Stimulated activated CD8-positive, alpha-beta memory T cell treated with anti-CD3 and anti-CD28 coated beads, Interleukin-4, amount 100 ng/mL, for 48 hours (primary cell): ENCODE measurements at regions not wholly inside any gene's neighbourhood (a gene's known extent, or its start where the extent isn't known, plus 50 kb on each side); places are given as distances from the start of the nearest gene placed in this dataset.

Experiments
- DNase-seq: peaks from one replicate; pipeline ENCODE4 v3.0.0-alpha.2; 2020

DNA sequence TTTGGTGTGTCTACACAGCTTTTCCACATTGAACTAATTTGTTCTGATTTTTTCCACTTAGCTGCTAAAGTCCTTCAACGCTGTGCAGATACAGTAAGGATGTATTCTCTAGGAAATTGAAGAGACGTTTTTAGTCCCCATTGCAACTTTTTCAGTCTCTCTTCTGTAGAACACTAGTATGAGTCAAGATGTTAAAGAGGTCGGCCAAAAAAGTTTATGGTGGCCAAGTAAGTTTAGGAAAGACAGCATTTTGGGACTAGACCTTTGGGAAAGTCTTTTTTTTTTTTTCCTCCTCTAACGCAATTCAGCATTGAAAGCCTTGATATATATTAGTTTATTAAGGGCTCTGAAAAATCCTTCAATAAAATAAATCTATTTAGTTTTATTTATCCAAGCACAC is 243.5 kb upstream of the FBXL7 start:
- no peak for DNase-seq

- DNase-seq = no peak
These were observed 244.4 kb upstream of the FBXL7 start for GRCh38 chr5:15255576-15255975.

DNA sequence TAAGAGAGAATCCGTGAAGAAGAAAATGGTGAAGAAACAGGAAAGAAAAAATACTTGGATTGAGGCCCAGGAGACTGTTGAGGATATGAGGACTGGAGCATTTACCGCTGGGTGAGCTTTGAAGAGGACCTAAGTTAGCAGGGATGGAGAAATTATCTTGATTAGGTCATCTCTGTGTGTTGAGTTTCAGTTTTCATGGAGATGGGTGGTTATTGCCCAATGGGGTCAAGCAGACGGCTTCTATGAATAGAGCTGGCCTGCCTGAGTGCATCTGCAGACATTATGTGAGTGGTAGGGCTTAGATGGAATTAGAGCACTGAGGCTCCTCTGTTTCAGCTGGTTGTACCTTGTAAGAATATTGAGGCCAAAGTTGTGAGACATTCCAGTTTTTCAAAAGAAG is 245.4 kb upstream of the FBXL7 start:
- DNase-seq = no peak

- DNase-seq = no peak
These were observed 247.6 kb upstream of the FBXL7 start for GRCh38 chr5:15252331-15252730.

- no peak for DNase-seq
These were observed 250.8 kb upstream of the FBXL7 start for GRCh38 chr5:15249152-15249551.

GRCh38 chr5:15248731-15249130 is 251.2 kb upstream of the FBXL7 start:
- no peak for DNase-seq

DNA sequence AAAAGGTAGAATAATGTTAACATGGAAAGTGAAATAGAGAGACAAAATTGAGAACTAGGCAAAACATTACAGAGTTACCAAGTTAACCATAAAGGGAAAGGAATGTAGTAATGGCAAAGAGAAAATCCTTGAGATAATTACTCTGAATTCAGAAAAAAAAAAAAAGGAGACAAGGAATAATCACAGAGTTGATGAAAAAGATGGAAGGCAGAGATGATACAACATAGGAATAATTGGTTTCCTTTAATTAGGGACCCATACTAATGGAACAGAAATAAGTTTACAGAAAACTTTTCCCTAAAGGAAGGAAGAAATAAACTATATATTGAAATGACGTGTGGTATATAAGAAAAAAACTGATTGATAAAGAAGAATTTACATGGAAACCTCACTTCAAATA is 254.1 kb upstream of the FBXL7 start:
- DNase-seq = no peak

DNA sequence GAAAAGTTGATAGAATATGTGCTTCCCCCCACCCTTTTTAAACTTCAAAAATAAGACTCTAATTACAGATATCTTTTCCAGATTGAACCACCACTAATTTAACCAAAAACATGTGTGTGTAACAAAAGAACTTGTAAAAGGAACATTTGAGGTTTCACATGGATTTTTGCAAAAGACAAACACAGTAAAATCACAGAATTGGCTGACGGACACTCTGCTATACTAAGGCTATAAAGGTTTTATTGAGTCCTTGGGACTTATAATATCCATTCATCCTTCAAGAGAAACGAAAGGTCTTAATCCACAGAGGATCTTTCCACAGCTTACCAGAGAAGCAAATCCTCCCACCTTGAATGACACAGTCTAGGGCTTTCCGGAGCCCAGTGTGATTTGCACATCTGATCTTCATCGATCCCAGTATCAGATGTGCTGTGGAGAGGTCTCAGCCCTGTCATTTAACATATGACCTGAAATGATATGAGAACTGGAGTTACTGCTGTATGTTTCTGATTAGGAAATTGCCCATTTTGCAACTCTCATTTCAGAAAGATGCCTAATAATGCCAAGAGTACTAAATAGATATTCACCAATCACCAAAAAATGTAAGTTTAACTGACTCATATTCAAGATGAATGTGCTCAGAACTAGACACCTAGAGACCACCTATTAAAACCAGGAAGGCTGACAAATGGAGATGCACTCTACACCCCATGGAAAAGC is 256.5 kb upstream of the FBXL7 start:
- no peak for DNase-seq

DNA sequence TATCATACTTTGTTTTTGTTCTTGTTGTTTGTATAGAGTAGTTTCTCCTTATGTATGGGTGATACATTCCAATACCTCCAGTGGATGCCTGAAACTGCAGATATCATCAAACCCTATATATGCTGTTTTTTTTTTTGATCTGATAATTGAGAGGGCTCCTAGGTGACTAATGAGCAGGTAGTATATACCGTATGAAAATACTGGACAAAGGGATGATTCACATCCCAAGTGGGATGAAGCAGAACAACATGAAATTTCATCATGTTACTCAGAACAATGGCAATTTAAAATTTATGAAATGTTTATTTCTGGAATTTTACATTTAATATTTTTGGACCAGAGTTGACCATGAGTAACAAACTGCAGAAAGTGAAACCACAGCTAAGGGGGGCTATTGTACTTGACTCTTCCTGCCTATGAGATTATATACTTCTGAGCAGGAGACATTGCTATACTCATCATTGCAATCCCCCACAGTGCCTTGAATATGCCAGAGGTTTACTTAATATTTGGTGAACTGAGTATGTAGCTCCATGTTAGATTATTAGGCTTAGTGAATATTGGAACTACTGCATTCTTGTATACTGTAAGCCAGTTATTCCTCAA is 258.7 kb upstream of the FBXL7 start:
- no peak for DNase-seq

DNA sequence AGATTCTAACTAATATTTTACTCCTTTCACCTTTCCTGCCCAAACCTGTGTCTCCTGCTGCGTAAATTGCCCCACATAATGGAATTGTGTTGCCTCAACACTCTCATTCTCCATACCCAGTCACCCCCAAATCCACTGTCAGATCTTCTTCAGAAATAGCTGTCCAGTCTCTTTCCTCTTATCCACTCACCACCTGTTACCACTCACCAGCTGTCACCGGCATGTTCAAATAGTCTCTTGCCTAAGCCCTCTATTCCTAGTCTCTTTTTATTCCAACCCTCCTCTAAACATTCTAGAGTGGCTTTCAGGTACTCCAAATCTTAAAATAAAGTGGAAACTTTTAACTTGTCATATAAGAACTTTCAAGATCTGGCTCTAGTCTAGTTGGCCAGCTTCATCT is 262.0 kb upstream of the FBXL7 start:
- DNase-seq = no peak

DNA sequence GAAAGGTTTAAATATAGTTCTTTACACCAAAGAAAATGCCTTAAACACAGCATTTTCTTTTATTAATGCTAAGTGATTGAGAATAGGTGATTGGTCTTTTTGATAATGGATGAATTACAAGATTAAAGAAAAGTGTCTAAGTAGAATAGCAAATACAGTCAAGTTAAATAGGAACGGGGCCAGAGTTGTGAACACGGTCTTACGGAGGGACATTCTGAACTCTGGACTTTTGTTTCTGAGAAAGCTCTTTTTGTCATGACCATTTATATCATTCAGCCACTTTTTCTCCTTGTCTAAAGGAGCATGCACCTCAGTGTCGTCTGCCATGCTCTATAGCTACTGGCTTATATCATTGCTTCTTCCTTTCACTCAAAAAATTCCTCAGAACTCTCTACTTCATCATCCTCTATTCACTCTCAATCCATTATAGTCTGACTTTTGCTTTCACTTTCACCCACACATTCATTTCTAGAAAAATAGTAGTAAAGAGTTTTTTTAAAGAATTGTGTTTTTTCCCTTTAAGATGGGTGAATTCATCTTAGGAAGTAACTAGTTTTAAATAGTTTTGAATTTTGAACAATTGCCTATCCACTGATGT is 263.0 kb upstream of the FBXL7 start:
- no peak for DNase-seq

DNA sequence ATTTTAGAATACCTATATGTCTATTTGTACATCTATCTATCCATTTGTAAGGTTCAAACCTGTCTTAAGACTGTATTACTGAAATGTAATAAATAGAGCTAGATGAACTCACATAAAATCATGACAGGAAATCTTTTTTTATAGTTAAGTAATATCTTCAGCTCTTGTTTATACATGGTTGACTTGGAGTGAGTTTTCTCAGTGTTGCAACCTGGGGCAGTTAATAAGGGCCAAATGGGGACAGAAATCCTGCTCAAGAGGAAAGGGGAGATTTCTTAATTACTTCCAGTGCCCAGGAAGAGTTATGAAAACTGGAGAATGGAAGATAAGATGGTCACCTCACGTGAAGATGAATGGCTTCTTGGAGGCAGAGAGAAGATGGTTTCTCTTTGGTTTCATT is 265.1 kb upstream of the FBXL7 start:
- no peak for DNase-seq

DNA sequence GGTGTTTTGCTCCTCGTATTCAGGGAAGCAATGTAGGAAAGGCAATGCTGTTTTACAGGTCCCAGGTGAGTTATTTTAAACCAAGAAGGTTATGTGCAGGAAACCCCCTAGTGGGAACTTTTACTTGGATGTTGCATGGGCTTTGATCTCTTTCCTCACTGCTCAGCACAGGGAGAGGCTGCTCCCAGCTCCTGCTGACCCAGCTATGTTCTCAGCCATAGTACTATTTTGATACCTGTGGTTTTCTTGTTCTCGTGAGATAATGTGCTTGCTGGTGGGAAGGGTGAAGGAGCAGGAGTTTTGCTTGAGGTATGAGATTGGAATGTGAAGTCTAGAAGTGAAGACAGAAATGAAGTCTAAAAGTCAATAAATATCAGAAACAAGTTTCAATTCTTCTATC is 265.6 kb upstream of the FBXL7 start:
- no peak for DNase-seq

DNA sequence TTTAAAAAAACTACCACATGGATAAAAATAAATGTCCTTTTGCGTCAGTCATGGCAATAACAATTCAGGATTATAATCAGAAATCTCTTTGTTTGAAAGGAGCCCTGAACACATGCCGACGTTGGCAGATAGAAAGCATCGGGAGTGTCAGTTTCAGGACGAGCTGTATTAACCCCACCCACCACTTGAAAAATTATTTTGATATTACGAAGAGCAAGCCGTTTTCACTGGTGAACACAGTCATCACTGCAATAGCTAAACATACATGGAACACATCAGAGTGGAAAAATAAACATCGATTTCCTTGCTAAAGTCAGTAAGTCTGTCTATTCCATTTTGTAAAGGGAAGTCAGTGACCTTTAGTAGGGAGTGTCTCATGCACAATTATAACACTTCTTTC is 266.4 kb upstream of the FBXL7 start:
- DNase-seq = no peak

- DNase-seq = no peak
These were observed 277.8 kb upstream of the FBXL7 start for GRCh38 chr5:15222156-15222555.

- no peak for DNase-seq
These were observed 279.3 kb upstream of the FBXL7 start for GRCh38 chr5:15220642-15221173.

DNA sequence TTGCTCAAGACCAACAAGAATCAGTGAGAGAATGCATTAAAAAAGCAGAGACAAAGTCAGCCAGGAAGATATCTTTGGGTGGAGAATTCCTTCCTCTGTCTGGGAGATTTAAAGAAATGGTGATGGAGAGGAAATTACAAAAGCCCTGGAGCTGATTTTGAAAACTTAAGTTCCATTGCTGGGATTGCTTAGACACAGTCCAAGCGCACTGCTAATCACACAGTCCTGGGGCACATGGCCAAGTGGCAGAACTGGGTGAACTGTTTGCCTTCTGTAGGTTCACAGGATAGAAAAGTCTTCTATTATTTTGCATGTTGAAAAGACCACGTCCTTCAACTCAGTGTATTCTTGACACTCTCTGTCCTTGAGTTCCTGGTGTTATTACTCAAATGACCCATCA is 284.9 kb upstream of the FBXL7 start:
- DNase-seq = no peak

- DNase-seq = no peak
These were observed 286.0 kb upstream of the FBXL7 start for GRCh38 chr5:15214010-15214409.

- no peak for DNase-seq
These were observed 290.8 kb upstream of the FBXL7 start for GRCh38 chr5:15209053-15209762.

GRCh38 chr5:15206133-15206532 is 293.8 kb upstream of the FBXL7 start:
- no peak for DNase-seq

GRCh38 chr5:15203376-15203775 is 296.6 kb upstream of the FBXL7 start:
- DNase-seq = no peak

- no peak for DNase-seq
These were observed 309.0 kb upstream of the FBXL7 start for GRCh38 chr5:15191012-15191411.

DNA sequence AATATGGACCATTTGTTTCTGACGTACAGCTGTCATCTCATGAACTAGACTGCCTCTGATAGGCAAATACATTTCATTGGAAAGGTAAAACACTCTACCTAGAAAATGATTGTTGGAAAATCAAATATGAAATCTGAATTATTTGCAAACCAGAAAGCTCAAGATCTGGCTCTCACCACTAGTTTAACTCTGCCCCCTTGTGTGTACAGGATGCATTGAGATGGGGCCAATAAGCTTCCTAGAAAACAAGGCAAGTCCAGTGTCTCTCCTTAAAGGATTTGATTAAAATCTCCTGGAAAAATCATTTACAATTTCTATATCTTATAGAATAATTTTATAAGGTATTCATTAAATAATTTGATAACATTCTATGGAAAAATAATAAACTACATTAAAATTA is 311.9 kb upstream of the ANKH start:
- no peak for DNase-seq

DNA sequence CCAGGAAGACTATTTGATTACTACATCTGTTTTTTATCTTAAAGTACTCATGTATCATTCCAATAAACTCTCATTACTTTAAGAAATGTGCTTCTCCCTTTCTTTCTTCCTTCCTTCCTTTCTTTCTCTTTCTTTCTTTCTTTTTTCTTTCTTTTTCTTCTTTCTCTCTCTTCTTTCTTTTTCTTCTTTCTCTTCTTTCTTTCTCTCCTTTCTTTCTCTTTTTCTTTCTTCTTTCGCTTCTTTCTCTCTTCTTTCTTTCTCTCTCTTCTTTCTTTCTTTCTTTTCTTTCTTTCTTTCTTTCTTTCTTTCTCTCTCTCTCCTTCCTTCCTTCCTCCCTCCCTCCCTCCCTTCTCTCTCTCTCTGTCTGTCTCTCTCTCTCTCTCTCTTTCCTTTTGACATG is 298.6 kb upstream of the ANKH start:
- no peak for DNase-seq
